CD4-positive, alpha-beta T cell treated with Interferon gamma for 1 hour (primary cell): ENCODE measurements at regions not wholly inside any gene's neighbourhood (a gene's known extent, or its start where the extent isn't known, plus 50 kb on each side); places are given as distances from the start of the nearest gene placed in this dataset.

ENCODE experiments used
- DNase-seq: peaks from one replicate; pipeline ENCODE4 v3.0.0-alpha.2; 2020

GRCh38 chr9:78566948-78567675, 270.2 kb downstream of the PSAT1 start:
- no peak for DNase-seq

- no peak for DNase-seq
Measured at GRCh38 chr9:78567693-78568092, 270.8 kb downstream of the PSAT1 start.

GRCh38 chr9:78568774-78569173, 271.8 kb downstream of the PSAT1 start:
- no peak for DNase-seq

GRCh38 chr9:78572266-78572665, 275.3 kb downstream of the PSAT1 start:
- DNase-seq: no peak

- no peak for DNase-seq
Measured at GRCh38 chr9:78573205-78573604, 276.3 kb downstream of the PSAT1 start.

- DNase-seq: no peak
Measured at GRCh38 chr9:78573669-78574068, 276.7 kb downstream of the PSAT1 start.

GRCh38 chr9:78574354-78575045, 277.6 kb downstream of the PSAT1 start:
- no peak for DNase-seq

GRCh38 chr9:78575081-78575480, 278.2 kb downstream of the PSAT1 start:
- DNase-seq: no peak

GRCh38 chr9:78575771-78576170, 278.8 kb downstream of the PSAT1 start:
- no peak for DNase-seq

GRCh38 chr9:78577156-78577906, 280.4 kb downstream of the PSAT1 start:
- DNase-seq: no peak

- no peak for DNase-seq
Measured at GRCh38 chr9:78578072-78578471, 281.1 kb downstream of the PSAT1 start.

- no peak for DNase-seq
Measured at GRCh38 chr9:78582821-78583220, 285.9 kb downstream of the PSAT1 start.

- DNase-seq: no peak
Measured at GRCh38 chr9:78584589-78584988, 287.7 kb downstream of the PSAT1 start.

- no peak for DNase-seq
Measured at GRCh38 chr9:78585909-78586308, 289.0 kb downstream of the PSAT1 start.

- no peak for DNase-seq
Measured at GRCh38 chr9:78590068-78590467, 293.1 kb downstream of the PSAT1 start.

GRCh38 chr9:78592811-78593210, 295.9 kb downstream of the PSAT1 start:
- no peak for DNase-seq

- no peak for DNase-seq
Measured at GRCh38 chr9:78595200-78595945, 298.4 kb downstream of the PSAT1 start.

- DNase-seq: no peak
Measured at GRCh38 chr9:78596346-78596745, 299.4 kb downstream of the PSAT1 start.

- DNase-seq: no peak
Measured at GRCh38 chr9:78598120-78598519, 301.2 kb downstream of the PSAT1 start.

- no peak for DNase-seq
Measured at GRCh38 chr9:78599926-78600325, 303.0 kb downstream of the PSAT1 start.

- DNase-seq: no peak
Measured at GRCh38 chr9:78601957-78602565, 305.1 kb downstream of the PSAT1 start.
